Prostate gland (tissue), 2 donors: ENCODE measurements at regions not wholly inside any gene's neighbourhood (a gene's known extent, or its start where the extent isn't known, plus 50 kb on each side); places are given as distances from the start of the nearest gene placed in this dataset.

ENCODE experiments used
- POLR2A ChIP-seq: fragments of 450-650 bp; IDR thresholded peaks from one replicate; pipeline ENCODE4 v1.6.1; 2016; ENCODE audit warnings: antibody characterized with exemption, mild to moderate bottlenecking
- POLR2AphosphoS5 ChIP-seq: sonication (generic); formaldehyde crosslinking; IDR thresholded peaks from one replicate; pipeline ENCODE4 v1.6.1; 2017; ENCODE audit warnings: antibody characterized with exemption
- TF ChIP-seq, protein P1 (sequence below), 4 experiments: fragments of 200-600 bp in 2 of 4; fragments of 450-650 bp in 2 of 4; sonication (generic) in 2 of 4; IDR thresholded peaks; 1 replicate in 3 of 4; 2 replicates in 1 of 4; pipeline ENCODE4 v1.5.1; 2016 to 2019; ENCODE audit warnings: antibody characterized with exemption in 4 of 4, mild to moderate bottlenecking in 2 of 4, moderate library complexity in 2 of 4

DNA sequence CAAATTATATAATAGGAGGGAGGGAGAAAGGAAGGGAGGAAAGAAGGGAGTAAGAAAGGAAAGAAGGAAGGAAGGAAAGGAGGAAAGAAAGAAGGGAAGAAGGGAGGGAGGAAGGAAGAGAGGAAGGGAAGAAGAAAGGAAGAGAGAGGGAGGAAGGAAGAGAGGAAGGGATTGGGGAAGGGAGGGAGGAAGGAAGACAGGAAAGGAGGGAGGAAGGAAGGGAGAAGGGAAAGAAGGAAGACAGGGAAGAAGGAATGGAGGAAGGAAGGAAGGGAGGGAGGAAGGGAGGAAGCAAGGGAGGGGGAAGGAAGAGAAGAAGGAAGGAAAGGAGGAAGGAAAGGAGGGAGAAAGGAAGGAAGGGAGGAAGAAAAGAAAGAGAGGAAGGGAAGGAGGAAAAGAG lies 660.5 kb downstream of the EPM2A start:
- TF ChIP-seq, protein P1, sequence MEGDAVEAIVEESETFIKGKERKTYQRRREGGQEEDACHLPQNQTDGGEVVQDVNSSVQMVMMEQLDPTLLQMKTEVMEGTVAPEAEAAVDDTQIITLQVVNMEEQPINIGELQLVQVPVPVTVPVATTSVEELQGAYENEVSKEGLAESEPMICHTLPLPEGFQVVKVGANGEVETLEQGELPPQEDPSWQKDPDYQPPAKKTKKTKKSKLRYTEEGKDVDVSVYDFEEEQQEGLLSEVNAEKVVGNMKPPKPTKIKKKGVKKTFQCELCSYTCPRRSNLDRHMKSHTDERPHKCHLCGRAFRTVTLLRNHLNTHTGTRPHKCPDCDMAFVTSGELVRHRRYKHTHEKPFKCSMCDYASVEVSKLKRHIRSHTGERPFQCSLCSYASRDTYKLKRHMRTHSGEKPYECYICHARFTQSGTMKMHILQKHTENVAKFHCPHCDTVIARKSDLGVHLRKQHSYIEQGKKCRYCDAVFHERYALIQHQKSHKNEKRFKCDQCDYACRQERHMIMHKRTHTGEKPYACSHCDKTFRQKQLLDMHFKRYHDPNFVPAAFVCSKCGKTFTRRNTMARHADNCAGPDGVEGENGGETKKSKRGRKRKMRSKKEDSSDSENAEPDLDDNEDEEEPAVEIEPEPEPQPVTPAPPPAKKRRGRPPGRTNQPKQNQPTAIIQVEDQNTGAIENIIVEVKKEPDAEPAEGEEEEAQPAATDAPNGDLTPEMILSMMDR (IDR thresholded peaks at IDR 0.05): no peak
- TF ChIP-seq POLR2A (no peak), POLR2AphosphoS5 (no peak)
